ENCODE measurements at regions not wholly inside any gene's neighbourhood (a gene's known extent, or its start where the extent isn't known, plus 50 kb on each side); places are given as distances from the start of the nearest gene placed in this dataset.

DNA sequence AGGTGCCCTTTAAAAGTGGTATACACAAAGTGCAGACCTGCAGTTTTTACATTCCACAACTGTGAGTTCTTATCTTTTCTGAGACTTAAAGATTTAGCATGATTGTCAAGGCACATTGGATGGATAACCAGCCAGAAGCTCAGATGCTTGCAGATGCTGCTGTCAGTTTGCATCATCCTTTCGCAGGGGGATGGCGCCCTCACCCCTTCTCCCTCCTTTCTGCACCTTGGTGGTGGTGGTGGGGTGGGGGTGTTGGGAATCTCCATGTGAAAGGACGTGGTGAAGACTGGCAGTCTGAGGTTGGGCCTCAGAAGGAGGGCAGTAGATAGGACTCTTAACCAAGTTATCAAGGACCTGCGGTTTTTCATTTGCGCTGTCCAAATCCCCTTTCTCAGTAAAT is 309.6 kb upstream of the SEMA6D start:
- FAIRE-seq (no peak), ATAC-seq (no peak), DNase-seq (ENCODE audit: low spot score) (no peak)
- Histone ChIP-seq H3K4me2 (ENCODE audit: low read depth, low read length) (no peak overlapping the region), H3K4me1 (ENCODE audit: insufficient read depth, low read length) (no peaks in the 10 kb centered on the region), H3K27ac (ENCODE audit: extremely low read length, insufficient read depth, low read length) (no peak overlapping the region), H2AFZ (ENCODE audit: low read length) (no peak overlapping the region), H3K27me3 (ENCODE audit: control insufficient read depth in 1 of 2, insufficient read depth in 2 of 2, low read length in 2 of 2) (no peaks in the 10 kb centered on the region), H3K9me3 (ENCODE audit: low read length) (peaks cover 12% of the 10 kb centered on the region), H3K79me2 (ENCODE audit: insufficient read depth, low read length) (no peaks in the 10 kb centered on the region), H3K36me3 (replicated peaks in 1 of 2; ENCODE audit: control insufficient read depth in 1 of 2, insufficient read depth in 2 of 2, low read length in 2 of 2) (no peaks in the 10 kb centered on the region), H4K20me1 (ENCODE audit: insufficient read depth, low read length) (no peaks in the 10 kb centered on the region), H3K9ac (ENCODE audit: insufficient read depth, low read depth, low read length) (no peak overlapping the region), H3K4me3 (replicated peaks in 1 of 3; ENCODE audit: insufficient read depth in 1 of 3, low read depth in 2 of 3, low read length in 3 of 3) (no peak overlapping the region)
- ChIA-PET CTCF (ENCODE audit: low intra/inter-chr PET ratio, low total read pairs) (no interaction called here), POLR2A (no interaction called here)
- intact Hi-C loops (cut with micrococcal nuclease; ENCODE audit: unreplicated experiment): no loop called here
- in situ Hi-C loops (cut with HindIII; ENCODE audit: extremely low pct_ligation_motif_present, low pct_unique_long_range_greater_than_20kb): no loop called here
- 66% methylated on average over 2 of the region's 5 CpGs for whole genome bisulfite sequencing (ENCODE audit: low lambda C conversion rate)
- no TSS peak for BruUV-seq (replicated peaks)
- TF ChIP-seq ZBTB14 (CRISPR knock-in tag; IDR thresholded peaks at IDR 0.05) (no peak), ZNF354B (CRISPR knock-in tag; IDR thresholded peaks at IDR 0.05) (no peak), ZNF724P (CRISPR knock-in tag; IDR thresholded peaks at IDR 0.05; ENCODE audit: borderline replicate concordance) (no peak), ZNF317 (CRISPR knock-in tag; IDR thresholded peaks at IDR 0.05) (no peak), ZNF788 (CRISPR knock-in tag; IDR thresholded peaks at IDR 0.05; ENCODE audit: borderline replicate concordance) (no peak), ZNF644 (CRISPR knock-in tag; IDR thresholded peaks at IDR 0.05; ENCODE audit: low read depth) (no peak), ZNF557 (CRISPR knock-in tag; IDR thresholded peaks at IDR 0.05) (no peak), FIP1L1 (IDR thresholded peaks at IDR 0.05; ENCODE audit: borderline replicate concordance, insufficient read depth, low read depth, low read length) (no peak), ZNF770 (CRISPR knock-in tag; IDR thresholded peaks at IDR 0.05) (no peak), SRY (CRISPR knock-in tag; IDR thresholded peaks at IDR 0.05) (no peak)
- TF ChIP-seq, protein P1, sequence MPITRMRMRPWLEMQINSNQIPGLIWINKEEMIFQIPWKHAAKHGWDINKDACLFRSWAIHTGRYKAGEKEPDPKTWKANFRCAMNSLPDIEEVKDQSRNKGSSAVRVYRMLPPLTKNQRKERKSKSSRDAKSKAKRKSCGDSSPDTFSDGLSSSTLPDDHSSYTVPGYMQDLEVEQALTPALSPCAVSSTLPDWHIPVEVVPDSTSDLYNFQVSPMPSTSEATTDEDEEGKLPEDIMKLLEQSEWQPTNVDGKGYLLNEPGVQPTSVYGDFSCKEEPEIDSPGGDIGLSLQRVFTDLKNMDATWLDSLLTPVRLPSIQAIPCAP (CRISPR knock-in tag; IDR thresholded peaks at IDR 0.05; ENCODE audit: low read depth): no peak
